K562 (cell line): ENCODE measurements at regions not wholly inside any gene's neighbourhood (a gene's known extent, or its start where the extent isn't known, plus 50 kb on each side); places are given as distances from the start of the nearest gene placed in this dataset.

ENCODE experiments used
- ATAC-seq: fragments of 200-7000 bp; cut with Tn5 transposase; 3 replicates; pipeline ENCODE4 v1.9.1; 2020; ENCODE audit warnings: moderate library complexity
- BruUV-seq: library from RNA; stranded (reverse); fragments of 400-500 nt; replicated peaks from 2 replicates; lab custom pipeline; 2021; lab: Mats Ljungman, UMichigan
- CTCF ChIA-PET: fragments of 300-600 bp; formaldehyde crosslinking; extraction: SDS; loops from one replicate; lab custom pipeline; 2021; ENCODE audit warnings: low intra/inter-chr PET ratio; lab: Yijun Ruan, JAX
- POLR2A ChIA-PET: fragments of 300-600, 350-650 bp; sonication (Branson Sonifier 250); formaldehyde crosslinking; extraction: SDS; loops from one replicate; lab custom pipeline; 2021; ENCODE audit warnings: antibody characterized with exemption, inconsistent platforms; lab: Yijun Ruan, JAX
- DNase-seq, 4 experiments: peaks; one replicate each; pipeline versions ENCODE4 v3.0.0 to v3.0.0-alpha.2; 2011 to 2018; ENCODE audit warnings: low spot score in 3 of 4, mixed read lengths in 3 of 4; ENCODE audit errors: extremely low read depth in 1 of 4
- FAIRE-seq: peaks from 2 replicates; lab custom pipeline; 2011; peaks lifted over from hg19 to GRCh38; lab: Jason Lieb, UNC
- H2AFZ ChIP-seq: 2 replicates; pipeline ENCODE4 v1.6.0; 2011; ENCODE audit warnings: low read depth, low read length, control low read depth, inconsistent platforms
- H3K27ac ChIP-seq: fragments of 200-600 bp; 3 replicates; pipeline ENCODE4 v1.8.0; 2011; ENCODE audit warnings: low read depth, mild to moderate bottlenecking, control low read depth, inconsistent platforms, low read length, moderate library complexity, mixed read lengths; ENCODE audit errors: extremely low read depth
- H3K27me3 ChIP-seq, 2 experiments: fragments of 300-600 bp in 1 of 2; 2 replicates in 1 of 2; 3 replicates in 1 of 2; pipeline versions ENCODE4 v1.6.0 to v1.8.0; 2011; ENCODE audit warnings: inconsistent platforms in 2 of 2, low read length in 2 of 2, mild to moderate bottlenecking in 1 of 2, mixed read lengths in 1 of 2, moderate library complexity in 1 of 2; ENCODE audit not compliant: control insufficient read depth in 2 of 2, insufficient read depth in 2 of 2
- H3K36me3 ChIP-seq: fragments of 300-600 bp; 3 replicates; pipeline ENCODE4 v1.8.0; 2011; ENCODE audit warnings: mild to moderate bottlenecking, low read length, inconsistent platforms; ENCODE audit not compliant: control insufficient read depth, insufficient read depth
- H3K4me1 ChIP-seq, 2 experiments: fragments of 200-600 bp in 1 of 2; replicated peaks in 1 of 2; 2 replicates in 1 of 2; 3 replicates in 1 of 2; pipeline versions ENCODE4 v1.5.1 to v1.8.0; 2011; ENCODE audit warnings: inconsistent platforms in 2 of 2, low read length in 2 of 2, mild to moderate bottlenecking in 1 of 2, mixed read lengths in 1 of 2, moderate library complexity in 1 of 2; ENCODE audit not compliant: control insufficient read depth in 2 of 2, insufficient read depth in 2 of 2
- H3K4me2 ChIP-seq: 2 replicates; pipeline ENCODE4 v1.6.1; 2011; ENCODE audit warnings: low read length, control low read depth, inconsistent platforms, mixed read lengths; ENCODE audit not compliant: insufficient read depth
- H3K4me3 ChIP-seq: fragments of 200-600 bp; sonication (generic), shearing (Covaris generic); 2 replicates; pipeline ENCODE4 v1.5.1; 2016; ENCODE audit warnings: control low read depth, inconsistent platforms
- H3K79me2 ChIP-seq: fragments of 200-600 bp; 3 replicates; pipeline ENCODE4 v1.8.0; 2011; ENCODE audit warnings: low read length, inconsistent platforms; ENCODE audit not compliant: control insufficient read depth, insufficient read depth
- H3K9ac ChIP-seq, 2 experiments: 2 replicates each; pipeline versions ENCODE4 v1.6.0 to v1.6.1; 2011; ENCODE audit warnings: low read depth in 2 of 2, low read length in 2 of 2, control low read depth in 1 of 2, inconsistent platforms in 1 of 2, mild to moderate bottlenecking in 1 of 2, mixed read lengths in 1 of 2; ENCODE audit not compliant: insufficient read depth in 1 of 2
- H3K9me1 ChIP-seq: one replicate; pipeline ENCODE4 v1.6.0; 2011; ENCODE audit warnings: inconsistent platforms, mild to moderate bottlenecking, low read length, moderate library complexity; ENCODE audit not compliant: control insufficient read depth, insufficient read depth
- H3K9me3 ChIP-seq: replicated peaks from 2 replicates; pipeline ENCODE4 v1.5.1; 2011; ENCODE audit warnings: low read depth, low read length, inconsistent platforms; ENCODE audit not compliant: control insufficient read depth, insufficient read depth
- H4K20me1 ChIP-seq: replicated peaks from 2 replicates; pipeline ENCODE4 v1.6.1; 2011; ENCODE audit warnings: low read length, inconsistent platforms, mixed read lengths; ENCODE audit not compliant: control insufficient read depth, insufficient read depth
- HDAC8 ChIP-seq: fragments of 450-650 bp; IDR thresholded peaks from 2 replicates; pipeline ENCODE4 v1.6.1; 2016; ENCODE audit warnings: mild to moderate bottlenecking, missing genetic modification characterization, moderate library complexity, missing compliant biosample characterization
- MTA3 ChIP-seq: fragments of 450-650 bp; formaldehyde crosslinking; IDR thresholded peaks from 2 replicates; pipeline ENCODE4 v1.6.1; 2017; ENCODE audit warnings: mild to moderate bottlenecking, borderline replicate concordance
- POU5F1 ChIP-seq: fragments of 150-350 bp; IDR thresholded peaks from 2 replicates; pipeline ENCODE4 v1.6.1; 2014; ENCODE audit warnings: borderline replicate concordance, low read length, low read depth, mild to moderate bottlenecking; ENCODE audit not compliant: partially characterized antibody
- SAFB ChIP-seq: fragments of 200-400 bp; formaldehyde crosslinking; IDR thresholded peaks from 2 replicates; pipeline ENCODE4 v1.6.1; 2017; ENCODE audit warnings: low read depth, low read length, borderline replicate concordance
- TBL1XR1 ChIP-seq, 2 experiments: IDR thresholded peaks; 2 replicates each; pipeline ENCODE4 v1.6.1; 2012; ENCODE audit warnings: improper control_type of control experiment in 2 of 2, low read length in 2 of 2, mild to moderate bottlenecking in 1 of 2
- THRAP3 ChIP-seq: fragments of 450-650 bp; IDR thresholded peaks from 2 replicates; pipeline ENCODE4 v1.6.1; 2016; ENCODE audit warnings: mild to moderate bottlenecking, inconsistent platforms, borderline replicate concordance
- ZFX ChIP-seq: sonication (generic); formaldehyde crosslinking; IDR thresholded peaks from 2 replicates; pipeline ENCODE4 v1.8.0; 2022; ENCODE audit warnings: mild to moderate bottlenecking, missing genetic modification reagents, moderate library complexity
- WGBS: fragments of 100-300 bp; shearing (Covaris generic); methylation state at CpG from one replicate; pipeline ENCODE4 v1.1.6; 2016; ENCODE audit warnings: low coverage, mixed read lengths; ENCODE audit not compliant: insufficient coverage; ENCODE audit errors: missing lambda C conversion rate; 5-methylcytosine and 5-hydroxymethylcytosine counted together
- in situ Hi-C: fragments of 300-500 bp; cut with MboI; formaldehyde crosslinking; loops from 4 replicates; pipeline ENCODE4 v1.15.0; 2018; ENCODE audit warnings: inconsistent platforms, mixed read lengths
- intact Hi-C: fragments of 100-400 bp; cut with micrococcal nuclease; formaldehyde crosslinking; loops from 2 replicates; pipeline ENCODE4 v1.14.2; 2022
- TF ChIP-seq, protein P1 (sequence below): fragments of 150-350 bp; conservative IDR thresholded peaks from 2 replicates; pipeline ENCODE4 v1.6.1; 2014; ENCODE audit warnings: low read length
- TF ChIP-seq, protein P2 (sequence below), 3 experiments: fragments of 200-800 bp in 1 of 3; fragments of 250-450 bp in 1 of 3; fragments of 450-650 bp in 1 of 3; sonication (Bioruptor Pico) in 1 of 3; sonication (Bioruptor generic) in 1 of 3; formaldehyde crosslinking in 1 of 3; IDR thresholded peaks; 2 replicates each; pipeline versions ENCODE4 v1.6.1 to v1.8.0; 2016 to 2022; ENCODE audit warnings: mild to moderate bottlenecking in 2 of 3, missing genetic modification characterization in 2 of 3, missing compliant biosample characterization in 1 of 3, moderate library complexity in 1 of 3
- TF ChIP-seq, protein P3 (sequence below): sonication (generic); formaldehyde crosslinking; IDR thresholded peaks from 2 replicates; pipeline ENCODE4 v1.8.0; 2023; ENCODE audit warnings: mild to moderate bottlenecking, missing genetic modification reagents

DNA sequence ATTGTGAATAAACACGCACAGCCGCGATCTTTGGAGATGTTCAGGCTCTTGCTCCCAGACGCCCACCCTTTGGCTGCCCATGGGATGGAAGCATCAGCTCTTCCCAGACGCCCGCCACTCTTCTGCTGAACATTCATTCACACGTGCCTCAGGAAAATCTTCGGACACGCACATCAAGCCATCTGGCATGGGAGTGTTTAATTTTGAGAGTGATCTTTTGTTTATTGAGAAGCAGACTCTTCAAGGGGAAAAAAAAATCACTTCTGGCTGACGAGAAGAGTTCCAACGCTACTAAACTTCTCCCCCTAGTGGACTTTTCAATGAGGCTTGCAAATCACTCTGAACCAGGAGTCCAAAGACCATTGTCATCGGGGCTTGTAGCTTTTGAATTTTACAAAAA lies 62.0 kb upstream of the NUDT7 start (continued):
- TF ChIP-seq, protein P1, sequence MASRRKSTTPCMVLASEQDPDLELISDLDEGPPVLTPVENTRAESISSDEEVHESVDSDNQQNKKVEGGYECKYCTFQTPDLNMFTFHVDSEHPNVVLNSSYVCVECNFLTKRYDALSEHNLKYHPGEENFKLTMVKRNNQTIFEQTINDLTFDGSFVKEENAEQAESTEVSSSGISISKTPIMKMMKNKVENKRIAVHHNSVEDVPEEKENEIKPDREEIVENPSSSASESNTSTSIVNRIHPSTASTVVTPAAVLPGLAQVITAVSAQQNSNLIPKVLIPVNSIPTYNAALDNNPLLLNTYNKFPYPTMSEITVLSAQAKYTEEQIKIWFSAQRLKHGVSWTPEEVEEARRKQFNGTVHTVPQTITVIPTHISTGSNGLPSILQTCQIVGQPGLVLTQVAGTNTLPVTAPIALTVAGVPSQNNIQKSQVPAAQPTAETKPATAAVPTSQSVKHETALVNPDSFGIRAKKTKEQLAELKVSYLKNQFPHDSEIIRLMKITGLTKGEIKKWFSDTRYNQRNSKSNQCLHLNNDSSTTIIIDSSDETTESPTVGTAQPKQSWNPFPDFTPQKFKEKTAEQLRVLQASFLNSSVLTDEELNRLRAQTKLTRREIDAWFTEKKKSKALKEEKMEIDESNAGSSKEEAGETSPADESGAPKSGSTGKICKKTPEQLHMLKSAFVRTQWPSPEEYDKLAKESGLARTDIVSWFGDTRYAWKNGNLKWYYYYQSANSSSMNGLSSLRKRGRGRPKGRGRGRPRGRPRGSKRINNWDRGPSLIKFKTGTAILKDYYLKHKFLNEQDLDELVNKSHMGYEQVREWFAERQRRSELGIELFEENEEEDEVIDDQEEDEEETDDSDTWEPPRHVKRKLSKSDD: no peak
- TF ChIP-seq, all 486 proteins: peak for 3

DNA sequence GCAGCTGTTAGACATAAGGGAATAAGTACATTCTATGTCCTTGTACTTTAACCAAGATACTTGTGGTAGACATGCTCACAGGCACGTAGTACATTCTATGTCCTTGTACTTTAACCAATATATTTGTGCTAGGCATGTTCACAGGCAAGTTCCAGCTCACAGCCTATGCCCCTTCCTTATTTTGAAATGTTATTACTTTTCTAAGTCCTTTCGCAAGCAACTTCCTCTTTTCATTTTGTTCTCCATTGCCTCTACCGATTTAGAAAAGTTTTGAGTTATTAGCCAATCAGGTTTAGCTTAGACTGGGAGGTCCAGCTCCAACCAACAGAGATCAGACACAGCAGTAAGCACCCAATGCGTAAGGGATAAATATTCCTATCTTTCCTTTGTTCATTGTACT lies 60.1 kb upstream of the NUDT7 start:
- no TSS peak for BruUV-seq

More for the DNA sequence above, 60.1 kb upstream of the NUDT7 start:
- no peak overlapping the region for H3K27ac ChIP-seq
- POLR2A ChIA-PET: no interaction called here
- in situ Hi-C loops (no loop called here), intact Hi-C loops (loop anchor here (5.0 kb wide), 1 partner anchor 425 kb away; no protein-coding TSS in a partner anchor)
- H2AFZ ChIP-seq: no peak overlapping the region
- no peaks in the 10 kb centered on the region; a peak in 1 of 5 replicates for H3K4me1 ChIP-seq
- no peak overlapping the region for H3K9ac ChIP-seq
- H3K27me3 ChIP-seq: no peaks in the 10 kb centered on the region; a peak in 2 of 5 replicates
- no peaks in the 10 kb centered on the region for H4K20me1 ChIP-seq
- no peaks in the 10 kb centered on the region for H3K36me3 ChIP-seq
- H3K9me3 ChIP-seq: no peaks in the 10 kb centered on the region
- no peak overlapping the region for H3K4me2 ChIP-seq
- TF ChIP-seq HDAC8 (tag): no peak
- no peak for TF ChIP-seq THRAP3
- TF ChIP-seq SAFB: no peak
- TF ChIP-seq, protein P2, sequence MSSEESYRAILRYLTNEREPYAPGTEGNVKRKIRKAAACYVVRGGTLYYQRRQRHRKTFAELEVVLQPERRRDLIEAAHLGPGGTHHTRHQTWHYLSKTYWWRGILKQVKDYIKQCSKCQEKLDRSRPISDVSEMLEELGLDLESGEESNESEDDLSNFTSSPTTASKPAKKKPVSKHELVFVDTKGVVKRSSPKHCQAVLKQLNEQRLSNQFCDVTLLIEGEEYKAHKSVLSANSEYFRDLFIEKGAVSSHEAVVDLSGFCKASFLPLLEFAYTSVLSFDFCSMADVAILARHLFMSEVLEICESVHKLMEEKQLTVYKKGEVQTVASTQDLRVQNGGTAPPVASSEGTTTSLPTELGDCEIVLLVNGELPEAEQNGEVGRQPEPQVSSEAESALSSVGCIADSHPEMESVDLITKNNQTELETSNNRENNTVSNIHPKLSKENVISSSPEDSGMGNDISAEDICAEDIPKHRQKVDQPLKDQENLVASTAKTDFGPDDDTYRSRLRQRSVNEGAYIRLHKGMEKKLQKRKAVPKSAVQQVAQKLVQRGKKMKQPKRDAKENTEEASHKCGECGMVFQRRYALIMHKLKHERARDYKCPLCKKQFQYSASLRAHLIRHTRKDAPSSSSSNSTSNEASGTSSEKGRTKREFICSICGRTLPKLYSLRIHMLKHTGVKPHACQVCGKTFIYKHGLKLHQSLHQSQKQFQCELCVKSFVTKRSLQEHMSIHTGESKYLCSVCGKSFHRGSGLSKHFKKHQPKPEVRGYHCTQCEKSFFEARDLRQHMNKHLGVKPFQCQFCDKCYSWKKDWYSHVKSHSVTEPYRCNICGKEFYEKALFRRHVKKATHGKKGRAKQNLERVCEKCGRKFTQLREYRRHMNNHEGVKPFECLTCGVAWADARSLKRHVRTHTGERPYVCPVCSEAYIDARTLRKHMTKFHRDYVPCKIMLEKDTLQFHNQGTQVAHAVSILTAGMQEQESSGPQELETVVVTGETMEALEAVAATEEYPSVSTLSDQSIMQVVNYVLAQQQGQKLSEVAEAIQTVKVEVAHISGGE (CRISPR knock-in tag; IDR thresholded peaks at IDR 0.05): no peak
- TF ChIP-seq, protein P3, sequence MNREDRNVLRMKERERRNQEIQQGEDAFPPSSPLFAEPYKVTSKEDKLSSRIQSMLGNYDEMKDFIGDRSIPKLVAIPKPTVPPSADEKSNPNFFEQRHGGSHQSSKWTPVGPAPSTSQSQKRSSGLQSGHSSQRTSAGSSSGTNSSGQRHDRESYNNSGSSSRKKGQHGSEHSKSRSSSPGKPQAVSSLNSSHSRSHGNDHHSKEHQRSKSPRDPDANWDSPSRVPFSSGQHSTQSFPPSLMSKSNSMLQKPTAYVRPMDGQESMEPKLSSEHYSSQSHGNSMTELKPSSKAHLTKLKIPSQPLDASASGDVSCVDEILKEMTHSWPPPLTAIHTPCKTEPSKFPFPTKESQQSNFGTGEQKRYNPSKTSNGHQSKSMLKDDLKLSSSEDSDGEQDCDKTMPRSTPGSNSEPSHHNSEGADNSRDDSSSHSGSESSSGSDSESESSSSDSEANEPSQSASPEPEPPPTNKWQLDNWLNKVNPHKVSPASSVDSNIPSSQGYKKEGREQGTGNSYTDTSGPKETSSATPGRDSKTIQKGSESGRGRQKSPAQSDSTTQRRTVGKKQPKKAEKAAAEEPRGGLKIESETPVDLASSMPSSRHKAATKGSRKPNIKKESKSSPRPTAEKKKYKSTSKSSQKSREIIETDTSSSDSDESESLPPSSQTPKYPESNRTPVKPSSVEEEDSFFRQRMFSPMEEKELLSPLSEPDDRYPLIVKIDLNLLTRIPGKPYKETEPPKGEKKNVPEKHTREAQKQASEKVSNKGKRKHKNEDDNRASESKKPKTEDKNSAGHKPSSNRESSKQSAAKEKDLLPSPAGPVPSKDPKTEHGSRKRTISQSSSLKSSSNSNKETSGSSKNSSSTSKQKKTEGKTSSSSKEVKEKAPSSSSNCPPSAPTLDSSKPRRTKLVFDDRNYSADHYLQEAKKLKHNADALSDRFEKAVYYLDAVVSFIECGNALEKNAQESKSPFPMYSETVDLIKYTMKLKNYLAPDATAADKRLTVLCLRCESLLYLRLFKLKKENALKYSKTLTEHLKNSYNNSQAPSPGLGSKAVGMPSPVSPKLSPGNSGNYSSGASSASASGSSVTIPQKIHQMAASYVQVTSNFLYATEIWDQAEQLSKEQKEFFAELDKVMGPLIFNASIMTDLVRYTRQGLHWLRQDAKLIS (CRISPR knock-in tag): no peak
- TF ChIP-seq TBL1XR1 (IDR thresholded peaks at IDR 0.05; ENCODE audit: low read length in 2 of 2): no peak
- no peak for TF ChIP-seq MTA3
- no peak for TF ChIP-seq ZFX
- TF ChIP-seq POU5F1: no peak
- TF ChIP-seq, all 486 proteins: peak for 0
- Histone ChIP-seq H3K9me1 (no peaks in the 10 kb centered on the region), H3K4me3 (no peak overlapping the region), H3K79me2 (no peaks in the 10 kb centered on the region)
- DNase-seq: no peak
- CTCF ChIA-PET: no interaction called here
- ATAC-seq: no peak
- no peak for FAIRE-seq
- WGBS: 0% methylated on average over 4 of the region's 4 CpGs
